ENCODE measurements at regions not wholly inside any gene's neighbourhood (a gene's known extent, or its start where the extent isn't known, plus 50 kb on each side); places are given as distances from the start of the nearest gene placed in this dataset.
"Not testable (repeated sequence)": the region's sequence is repeated elsewhere in the genome, so short reads cannot be mapped to it uniquely, and the experiment has no call there.

GRCh38 chr14:38578278-38578681, 322.4 kb upstream of the CLEC14A start:
- DNase-seq (ENCODE audit: low read depth), result peak; percentile 12
- H3K4me3 ChIP-seq (replicated peaks; ENCODE audit: low read depth, low read length), result no peak overlapping the region
- TF ChIP-seq CTCF (IDR thresholded peaks at IDR 0.05; ENCODE audit: low read length, missing control alignments), result no peak

- no peak for DNase-seq (ENCODE audit: low read depth)
- H3K4me3 ChIP-seq (replicated peaks; ENCODE audit: low read depth, low read length), result no peak overlapping the region
- no peak for TF ChIP-seq CTCF (IDR thresholded peaks at IDR 0.05; ENCODE audit: low read length, missing control alignments)
These were observed 311.8 kb upstream of the CLEC14A start for GRCh38 chr14:38567703-38568102.

GRCh38 chr14:38561657-38562056, 305.8 kb upstream of the CLEC14A start:
- TF ChIP-seq CTCF (IDR thresholded peaks at IDR 0.05; ENCODE audit: low read length, missing control alignments), result no peak
- H3K4me3 ChIP-seq (replicated peaks; ENCODE audit: low read depth, low read length), result no peak overlapping the region

GRCh38 chr14:38559711-38560110, 303.8 kb upstream of the CLEC14A start:
- H3K4me3 ChIP-seq (replicated peaks; ENCODE audit: low read depth, low read length), result no peak overlapping the region
- DNase-seq (ENCODE audit: low read depth), result no peak
- no peak for TF ChIP-seq CTCF (IDR thresholded peaks at IDR 0.05; ENCODE audit: low read length, missing control alignments)

More at GRCh38 chr14:38561657-38562056, 305.8 kb upstream of the CLEC14A start:
- no peak for DNase-seq (ENCODE audit: low read depth)

- DNase-seq (ENCODE audit: low read depth); H3K4me3 ChIP-seq (replicated peaks; ENCODE audit: low read depth, low read length): not testable (repeated sequence)
These were observed 301.5 kb upstream of the CLEC14A start for GRCh38 chr14:38557391-38557790.

GRCh38 chr14:38556252-38556651, 300.4 kb upstream of the CLEC14A start:
- no peak for DNase-seq (ENCODE audit: low read depth)
- H3K4me3 ChIP-seq (replicated peaks; ENCODE audit: low read depth, low read length), result no peak overlapping the region
- no peak for TF ChIP-seq CTCF (IDR thresholded peaks at IDR 0.05; ENCODE audit: low read length, missing control alignments)

- no peak overlapping the region for H3K4me3 ChIP-seq (replicated peaks; ENCODE audit: low read depth, low read length)
- DNase-seq (ENCODE audit: low read depth), result no peak
- TF ChIP-seq CTCF (IDR thresholded peaks at IDR 0.05; ENCODE audit: low read length, missing control alignments), result no peak
These were observed 298.1 kb upstream of the CLEC14A start for GRCh38 chr14:38554026-38554425.

Data from fibroblast of pulmonary artery (primary cell).